Immature natural killer cell (primary cell): ENCODE measurements at regions not wholly inside any gene's neighbourhood (a gene's known extent, or its start where the extent isn't known, plus 50 kb on each side); places are given as distances from the start of the nearest gene placed in this dataset.

Source experiments
- DNase-seq, 3 donors: peaks; one replicate each; pipeline ENCODE4 v3.0.0; 2022; ENCODE audit warnings: mixed read lengths in 1 of 3
- H3K27ac Mint-ChIP-seq, 6 donors: one replicate each; pipeline ENCODE4 v1.8.0; 2020; ENCODE audit warnings: mixed read lengths in 6 of 6, mild to moderate bottlenecking in 5 of 6, inconsistent platforms in 4 of 6, moderate library complexity in 3 of 6
- H3K27me3 Mint-ChIP-seq, 3 donors: one replicate each; pipeline ENCODE4 v1.8.0; 2020 to 2021; ENCODE audit warnings: low read depth in 3 of 3, mild to moderate bottlenecking in 3 of 3, mixed read lengths in 3 of 3, moderate library complexity in 3 of 3, inconsistent platforms in 1 of 3
- H3K36me3 Mint-ChIP-seq, 3 donors: one replicate each; pipeline ENCODE4 v1.8.0; 2020; ENCODE audit warnings: mixed read lengths in 3 of 3, inconsistent platforms in 2 of 3, mild to moderate bottlenecking in 2 of 3
- H3K4me1 Mint-ChIP-seq, 2 donors: one replicate each; pipeline ENCODE4 v1.8.0; 2020; ENCODE audit warnings: inconsistent platforms in 2 of 2, mild to moderate bottlenecking in 2 of 2, mixed read lengths in 2 of 2, moderate library complexity in 1 of 2
- H3K4me3 Mint-ChIP-seq, 5 donors: one replicate each; pipeline ENCODE4 v1.8.0; 2020; ENCODE audit warnings: mild to moderate bottlenecking in 5 of 5, mixed read lengths in 5 of 5, inconsistent platforms in 3 of 5, moderate library complexity in 3 of 5
- H3K9me3 Mint-ChIP-seq, 6 donors: one replicate each; pipeline ENCODE4 v1.8.0; 2020; ENCODE audit warnings: mild to moderate bottlenecking in 6 of 6, mixed read lengths in 6 of 6, inconsistent platforms in 4 of 6, moderate library complexity in 3 of 6

DNA sequence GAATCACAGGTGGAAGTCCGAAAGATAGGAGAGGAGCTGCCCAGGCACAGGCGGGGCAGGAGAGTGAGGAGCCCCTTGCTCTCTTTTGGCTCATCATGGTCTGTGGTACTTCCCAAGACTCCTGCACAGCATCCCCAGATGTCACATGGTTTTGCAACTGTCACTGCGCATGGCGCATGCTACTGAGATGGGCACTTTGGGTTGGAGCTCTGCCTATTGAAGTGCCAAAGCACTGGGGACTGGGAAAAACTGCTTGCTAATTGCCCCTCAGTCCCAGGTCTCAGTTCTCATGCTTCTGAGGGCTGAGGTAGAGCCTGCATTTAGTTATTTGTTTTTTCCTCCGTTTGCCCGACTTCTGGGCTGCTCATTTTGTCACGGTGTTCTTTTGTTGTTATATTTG, 156.8 kb upstream of the CDH13 start:
- Mint-ChIP-seq H3K27ac (no peak overlapping the region), H3K36me3 (peaks cover 0 to 7% (median 0%) of the 10 kb centered on the region in 3 donors), H3K4me3 (no peak overlapping the region), H3K9me3 (no peaks in the 10 kb centered on the region), H3K27me3 (peaks cover 4 to 13% (median 6%) of the 10 kb centered on the region in 3 donors), H3K4me1 (no peaks in the 10 kb centered on the region)
- DNase-seq, result no peak

DNA sequence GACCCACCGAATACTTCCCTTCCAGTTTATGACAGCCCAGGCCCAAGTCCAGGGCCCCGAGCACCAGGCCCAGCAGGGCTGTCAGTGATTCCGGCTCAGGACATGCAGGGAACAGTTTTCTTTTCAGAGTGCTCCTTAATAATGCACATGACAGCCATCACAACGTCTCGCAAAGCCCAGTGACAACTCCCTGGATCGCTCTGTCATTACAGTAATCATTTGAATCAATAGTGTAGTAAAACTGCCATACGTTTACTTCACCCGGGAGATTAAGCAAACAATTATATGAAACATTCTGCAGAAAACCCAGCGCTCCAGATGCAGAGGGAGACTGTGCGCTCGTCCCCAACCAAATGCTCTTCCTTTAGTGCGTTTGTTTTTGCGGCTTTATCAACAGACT, 162.6 kb upstream of the CDH13 start:
- Mint-ChIP-seq H3K4me3 (no peak overlapping the region), H3K27me3 (peaks cover 0 to 11% (median 6%) of the 10 kb centered on the region in 3 donors), H3K4me1 (no peaks in the 10 kb centered on the region), H3K9me3 (no peaks in the 10 kb centered on the region), H3K36me3 (no peaks in the 10 kb centered on the region), H3K27ac (no peak overlapping the region)
- DNase-seq, result no peak

DNA sequence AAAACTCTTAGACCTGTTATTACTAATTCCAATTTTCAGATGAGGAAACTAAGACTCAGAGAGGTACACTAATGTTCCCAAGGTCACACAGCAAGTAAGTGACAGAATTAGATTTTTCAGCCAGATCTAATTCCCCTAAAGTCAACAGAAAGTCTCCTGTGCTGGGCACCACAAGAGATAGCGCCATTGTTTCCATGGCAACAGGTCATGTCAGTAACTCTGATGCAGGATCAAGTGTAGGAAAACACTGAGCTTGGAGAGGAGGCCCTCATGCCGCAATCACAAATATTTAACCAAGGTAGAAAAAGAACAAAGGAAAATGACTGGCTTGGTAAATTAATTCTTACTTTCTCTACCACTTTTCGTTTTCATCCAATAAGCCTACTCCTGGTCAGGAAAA, 166.0 kb upstream of the CDH13 start:
- no peaks in the 10 kb centered on the region for H3K36me3 Mint-ChIP-seq
- peaks cover 0 to 13% (median 1%) of the 10 kb centered on the region in 3 donors for H3K27me3 Mint-ChIP-seq
- no peak overlapping the region for H3K27ac Mint-ChIP-seq
- DNase-seq, result no peak
- peaks cover 4 to 5% of the 10 kb centered on the region in 2 donors for H3K4me1 Mint-ChIP-seq
- no peak overlapping the region for H3K4me3 Mint-ChIP-seq
- H3K9me3 Mint-ChIP-seq, result no peaks in the 10 kb centered on the region

GRCh38 chr16:82459580-82460256, 167.1 kb upstream of the CDH13 start:
- Mint-ChIP-seq H3K27me3 (peaks cover 0 to 13% (median 1%) of the 10 kb centered on the region in 3 donors), H3K4me3 (peak overlapping the region in 1 of 5 donors; percentile 51), H3K9me3 (no peaks in the 10 kb centered on the region), H3K27ac (peak overlapping the region in 1 of 6 donors; percentile 52), H3K4me1 (peaks cover 4 to 12% of the 10 kb centered on the region in 2 donors), H3K36me3 (no peaks in the 10 kb centered on the region)
- DNase-seq, result no peak

- H3K4me3 Mint-ChIP-seq, result peak overlapping the region in 2 of 5 donors; percentile 31 to 48
- peak in 2 of 3 donors; percentile 22 to 27 for DNase-seq
Observed at GRCh38 chr16:82456683-82457082, 170.1 kb upstream of the CDH13 start.

DNA sequence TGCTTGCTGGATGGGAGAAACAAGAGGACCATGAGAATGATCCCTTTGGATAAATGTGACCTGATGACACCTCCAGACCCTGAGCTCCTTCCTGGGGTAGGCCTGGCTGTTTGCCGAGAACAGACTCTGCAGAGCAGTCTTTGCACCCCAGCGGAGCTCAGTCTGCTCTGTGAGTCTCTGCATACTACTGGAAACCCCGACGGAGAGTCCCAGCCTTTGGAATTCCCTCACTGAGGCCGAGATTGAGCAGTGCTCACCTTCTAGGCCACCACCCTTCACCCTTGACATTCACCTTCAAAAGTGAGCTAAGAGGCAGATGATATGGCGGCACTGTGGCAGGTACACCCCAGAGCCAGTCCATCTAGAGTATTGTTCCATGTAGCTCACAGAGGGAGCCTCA, 172.2 kb upstream of the CDH13 start:
- H3K27ac Mint-ChIP-seq, result peak overlapping the region in 1 of 6 donors; percentile 69
- H3K36me3 Mint-ChIP-seq, result no peaks in the 10 kb centered on the region
- H3K9me3 Mint-ChIP-seq, result no peaks in the 10 kb centered on the region
- no peak for DNase-seq
- H3K4me3 Mint-ChIP-seq, result peak overlapping the region in 2 of 5 donors; percentile 56 to 58
- peaks cover 0 to 8% (median 2%) of the 10 kb centered on the region in 3 donors for H3K27me3 Mint-ChIP-seq
- H3K4me1 Mint-ChIP-seq, result peaks cover 8 to 21% of the 10 kb centered on the region in 2 donors

More at GRCh38 chr16:82456683-82457082, 170.1 kb upstream of the CDH13 start:
- H3K27me3 Mint-ChIP-seq, result peaks cover 0 to 13% (median 2%) of the 10 kb centered on the region in 3 donors
- no peak overlapping the region for H3K27ac Mint-ChIP-seq
- no peaks in the 10 kb centered on the region for H3K9me3 Mint-ChIP-seq
- H3K36me3 Mint-ChIP-seq, result no peaks in the 10 kb centered on the region
- peaks cover 8 to 21% of the 10 kb centered on the region in 2 donors for H3K4me1 Mint-ChIP-seq

DNA sequence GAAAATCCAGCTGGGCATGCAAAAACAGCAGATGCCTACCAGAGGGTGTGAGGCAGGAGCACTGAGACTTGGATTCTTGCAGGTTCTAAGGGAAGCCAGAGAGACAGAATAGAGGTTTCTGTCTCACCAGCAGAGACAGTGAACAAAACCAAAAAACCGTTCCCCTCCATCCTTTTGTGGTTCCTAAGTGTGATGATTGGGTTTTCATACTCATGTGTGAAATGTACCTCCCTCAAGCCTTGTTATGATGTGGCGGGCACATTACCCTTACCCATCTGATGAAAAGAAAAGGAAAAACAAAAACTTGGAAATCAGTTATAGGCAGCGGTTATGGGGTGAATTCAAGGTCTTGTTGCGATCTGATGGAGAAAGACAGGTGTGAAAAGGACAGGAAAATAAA, 172.6 kb upstream of the CDH13 start:
- H3K27me3 Mint-ChIP-seq, result peaks cover 0 to 8% (median 2%) of the 10 kb centered on the region in 3 donors
- no peaks in the 10 kb centered on the region for H3K9me3 Mint-ChIP-seq
- peaks cover 8 to 21% of the 10 kb centered on the region in 2 donors for H3K4me1 Mint-ChIP-seq
- peak overlapping the region in 3 of 5 donors; percentile 47 to 58 (median 56) for H3K4me3 Mint-ChIP-seq
- H3K36me3 Mint-ChIP-seq, result no peaks in the 10 kb centered on the region
- DNase-seq, result peak in 2 of 3 donors; percentile 7 to 19
- peak overlapping the region in 1 of 6 donors; percentile 69 for H3K27ac Mint-ChIP-seq

DNA sequence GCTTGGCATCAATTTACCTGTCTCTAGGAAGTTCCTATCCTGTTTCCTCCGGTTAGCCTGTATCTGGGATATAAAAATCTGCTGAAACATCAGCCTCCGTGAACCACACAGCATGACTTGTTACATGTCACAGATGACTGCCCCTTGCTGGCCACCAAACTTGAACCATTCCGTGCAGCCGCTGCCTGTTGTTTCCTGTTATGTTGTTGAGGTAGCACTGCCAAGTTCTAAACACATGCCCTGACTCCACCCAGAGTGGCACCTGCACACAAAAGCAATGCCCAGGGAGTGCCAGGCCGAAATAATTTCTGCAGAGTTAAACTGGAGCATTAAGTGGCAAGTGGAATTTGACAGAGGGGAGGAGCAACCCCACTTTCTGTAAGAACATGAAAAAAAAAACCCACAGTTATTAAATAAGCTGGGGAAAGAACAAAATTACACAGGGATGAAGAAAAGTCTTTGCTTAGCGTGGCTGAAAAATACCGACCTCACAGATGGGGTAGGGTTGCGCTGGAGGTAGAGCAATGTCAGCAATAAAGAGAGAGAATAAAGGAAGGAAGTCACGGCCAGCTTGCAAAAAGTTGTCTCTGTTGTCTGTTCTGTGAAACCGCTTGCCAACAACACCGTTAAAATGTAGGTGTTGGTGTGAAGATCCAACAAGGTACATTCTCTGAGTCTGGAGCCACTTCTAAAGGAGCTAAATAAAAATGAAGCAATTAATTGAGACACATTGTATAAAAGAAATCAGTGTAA, 174.6 kb upstream of the CDH13 start:
- no peaks in the 10 kb centered on the region for H3K36me3 Mint-ChIP-seq
- DNase-seq, result peak in 1 of 3 donors; percentile 34
- H3K27me3 Mint-ChIP-seq, result peaks cover 2 to 8% (median 3%) of the 10 kb centered on the region in 3 donors
- no peaks in the 10 kb centered on the region for H3K9me3 Mint-ChIP-seq
- peak overlapping the region in 4 of 6 donors; percentile 28 to 50 (median 38) for H3K27ac Mint-ChIP-seq
- H3K4me3 Mint-ChIP-seq, result peak overlapping the region in 4 of 5 donors; percentile 2 to 70 (median 37)
- peaks cover 8 to 21% of the 10 kb centered on the region in 2 donors for H3K4me1 Mint-ChIP-seq

DNA sequence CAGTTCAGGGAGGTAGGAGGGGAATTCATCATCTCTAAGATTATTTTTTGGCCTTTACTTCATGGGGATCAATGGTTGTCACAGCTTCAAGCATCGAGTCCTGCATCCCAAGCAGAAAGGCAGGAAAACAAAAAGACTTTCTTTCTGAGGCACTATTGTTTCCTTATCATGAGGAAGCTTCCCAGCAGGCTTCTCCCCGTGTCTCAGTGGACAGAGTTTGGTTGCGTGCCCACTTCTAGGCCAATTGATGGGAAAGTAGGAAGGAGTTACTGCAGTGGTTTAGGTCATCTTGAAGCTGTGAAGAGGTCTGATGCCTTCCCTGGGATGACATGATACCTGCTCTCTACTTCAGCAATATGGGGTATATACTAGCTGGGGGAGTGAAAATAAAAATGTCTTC, 175.3 kb upstream of the CDH13 start:
- Mint-ChIP-seq H3K36me3 (no peaks in the 10 kb centered on the region), H3K9me3 (no peaks in the 10 kb centered on the region), H3K4me1 (peaks cover 5 to 18% of the 10 kb centered on the region in 2 donors), H3K27me3 (peaks cover 2 to 6% (median 3%) of the 10 kb centered on the region in 3 donors), H3K4me3 (peak overlapping the region in 1 of 5 donors; percentile 23), H3K27ac (peak overlapping the region in 3 of 6 donors; percentile 10 to 51 (median 34))
- DNase-seq, result no peak

DNA sequence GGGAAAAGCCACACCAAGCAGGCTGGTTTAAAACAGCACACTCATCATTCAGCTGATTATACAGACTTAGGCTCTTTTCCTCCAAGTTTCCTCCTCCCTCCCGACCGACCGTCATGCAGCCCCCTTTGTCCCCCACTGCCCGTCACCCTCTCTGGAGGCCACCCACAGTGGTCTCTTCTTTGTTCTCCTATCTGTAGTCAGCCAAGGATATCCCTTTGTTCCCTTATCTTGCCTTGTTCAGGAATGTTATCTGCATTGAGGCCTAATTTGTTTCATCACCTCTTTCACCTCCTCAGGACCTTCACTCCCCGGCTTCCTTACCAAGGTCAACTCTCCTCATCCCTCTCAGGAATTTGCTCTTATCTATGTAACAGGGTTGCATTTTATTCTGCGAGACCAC, 186.4 kb upstream of the CDH13 start:
- Mint-ChIP-seq H3K27me3 (peaks cover 5 to 13% (median 8%) of the 10 kb centered on the region in 3 donors), H3K4me3 (no peak overlapping the region), H3K36me3 (no peaks in the 10 kb centered on the region), H3K27ac (no peak overlapping the region), H3K9me3 (peaks cover 0 to 3% (median 0%) of the 10 kb centered on the region in 6 donors), H3K4me1 (no peaks in the 10 kb centered on the region)
- no peak for DNase-seq

GRCh38 chr16:82439678-82440293, 187.0 kb upstream of the CDH13 start:
- Mint-ChIP-seq H3K9me3 (peaks cover 0 to 3% (median 0%) of the 10 kb centered on the region in 6 donors), H3K36me3 (no peaks in the 10 kb centered on the region), H3K4me1 (no peaks in the 10 kb centered on the region), H3K4me3 (no peak overlapping the region), H3K27ac (no peak overlapping the region), H3K27me3 (peaks cover 6 to 13% (median 10%) of the 10 kb centered on the region in 3 donors)
- DNase-seq, result no peak

DNA sequence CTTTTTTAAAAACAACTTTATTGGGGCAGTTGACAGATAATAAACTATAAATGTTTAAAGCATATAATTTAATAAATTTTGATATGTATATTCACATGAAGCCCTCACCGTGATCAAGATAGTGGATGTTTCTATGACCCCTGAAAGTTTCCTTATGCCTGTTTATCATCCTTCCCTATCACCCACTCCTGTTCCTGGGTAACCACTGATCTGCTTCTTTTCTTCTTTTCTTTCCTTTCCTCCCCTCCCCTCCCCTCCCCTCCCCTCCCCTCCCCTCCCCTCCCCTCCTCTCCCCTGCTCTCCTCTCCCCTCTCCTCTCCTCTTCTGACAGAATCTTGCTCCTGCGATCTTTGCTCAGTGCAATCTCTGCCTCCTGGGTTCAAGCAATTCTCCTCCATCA, 193.7 kb upstream of the CDH13 start:
- Mint-ChIP-seq H3K9me3 (no peaks in the 10 kb centered on the region), H3K4me3 (no peak overlapping the region), H3K36me3 (no peaks in the 10 kb centered on the region), H3K27me3 (peaks cover 2 to 11% (median 6%) of the 10 kb centered on the region in 3 donors), H3K4me1 (no peaks in the 10 kb centered on the region), H3K27ac (peak overlapping the region in 1 of 6 donors; percentile 25)
- no peak for DNase-seq

DNA sequence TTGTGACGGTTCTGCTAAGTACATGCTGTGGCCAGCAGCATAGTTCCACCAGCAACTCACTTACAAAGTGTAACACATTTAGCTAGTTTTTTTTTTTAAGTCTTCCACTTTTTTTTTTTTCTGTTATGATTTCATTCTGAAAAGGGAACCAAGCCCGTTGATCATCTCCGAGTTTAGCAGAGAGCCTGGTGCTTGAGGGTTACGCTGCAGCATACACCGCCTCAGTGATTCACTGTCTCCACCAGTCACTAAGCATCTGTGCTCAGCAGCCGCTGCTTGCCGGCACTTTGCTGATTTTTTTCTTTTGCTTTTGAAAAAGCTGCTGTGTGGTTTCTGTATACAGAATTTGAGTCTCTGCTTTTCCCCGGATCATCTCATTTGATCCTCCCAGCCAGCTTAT, 194.5 kb upstream of the CDH13 start:
- Mint-ChIP-seq H3K4me1 (no peaks in the 10 kb centered on the region), H3K36me3 (no peaks in the 10 kb centered on the region), H3K27me3 (peaks cover 2 to 11% (median 6%) of the 10 kb centered on the region in 3 donors), H3K9me3 (no peaks in the 10 kb centered on the region), H3K4me3 (peak overlapping the region in 1 of 5 donors; percentile 53), H3K27ac (peak overlapping the region in 2 of 6 donors; percentile 62 to 75)
- DNase-seq, result peak in 2 of 3 donors; percentile 20 to 57
